ENCODE measurements at regions not wholly inside any gene's neighbourhood (a gene's known extent, or its start where the extent isn't known, plus 50 kb on each side); places are given as distances from the start of the nearest gene placed in this dataset.

DNA sequence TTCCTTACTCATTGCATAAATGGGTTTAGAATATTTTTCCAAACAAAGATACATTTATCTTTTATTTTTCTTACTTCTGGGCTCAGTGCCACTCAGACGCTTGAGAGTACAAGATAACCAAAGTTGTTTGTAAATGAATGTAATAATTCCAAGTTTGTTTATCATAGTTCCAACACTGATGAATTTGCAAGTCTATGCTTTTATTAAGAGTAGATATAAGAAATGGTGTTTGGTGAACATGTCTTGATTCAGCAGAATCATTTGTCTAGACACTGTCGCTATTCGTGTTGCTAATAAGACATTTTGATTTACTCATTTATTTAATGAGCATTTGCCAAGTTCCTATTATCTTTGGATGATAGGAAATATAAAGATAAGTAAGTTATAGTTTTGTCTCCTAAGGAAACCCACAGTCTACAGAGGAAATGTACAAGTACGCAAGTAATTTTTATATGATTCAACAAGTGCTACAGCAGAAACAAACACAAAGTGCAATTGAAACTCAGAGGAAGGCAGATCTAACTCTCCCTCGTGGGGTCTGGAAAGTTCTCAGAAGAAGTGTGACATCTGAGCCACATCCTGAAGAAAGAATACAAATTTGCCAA lies 132.8 kb upstream of the FSCB start:
- no TSS peak for BruUV-seq (replicated peaks)
- Histone ChIP-seq H2AFZ (ENCODE audit: low read length) (no peak overlapping the region), H3K9me3 (ENCODE audit: low read length) (no peaks in the 10 kb centered on the region), H3K36me3 (ENCODE audit: insufficient read depth, low read length) (no peaks in the 10 kb centered on the region), H3K9me2 (ENCODE audit: insufficient read depth, low read length) (no peaks in the 10 kb centered on the region), H3K27ac (ENCODE audit: low read depth, low read length, poor library complexity, severe bottlenecking) (no peak overlapping the region), H3K4me2 (ENCODE audit: low read length) (no peak overlapping the region), H3K4me1 (ENCODE audit: insufficient read depth, low read length, poor library complexity, severe bottlenecking) (no peaks in the 10 kb centered on the region), H3K4me3 (ENCODE audit: low read depth, low read length, poor library complexity, severe bottlenecking) (no peak overlapping the region), H4K20me1 (ENCODE audit: insufficient read depth, low read length) (no peaks in the 10 kb centered on the region), H3K79me2 (ENCODE audit: insufficient read depth, low read depth, low read length) (no peaks in the 10 kb centered on the region)
- TF ChIP-seq EZH2phosphoT487 (IDR thresholded peaks at IDR 0.05; ENCODE audit: borderline replicate concordance, low read depth, low read length) = no peak
- TF ChIP-seq, protein P1, sequence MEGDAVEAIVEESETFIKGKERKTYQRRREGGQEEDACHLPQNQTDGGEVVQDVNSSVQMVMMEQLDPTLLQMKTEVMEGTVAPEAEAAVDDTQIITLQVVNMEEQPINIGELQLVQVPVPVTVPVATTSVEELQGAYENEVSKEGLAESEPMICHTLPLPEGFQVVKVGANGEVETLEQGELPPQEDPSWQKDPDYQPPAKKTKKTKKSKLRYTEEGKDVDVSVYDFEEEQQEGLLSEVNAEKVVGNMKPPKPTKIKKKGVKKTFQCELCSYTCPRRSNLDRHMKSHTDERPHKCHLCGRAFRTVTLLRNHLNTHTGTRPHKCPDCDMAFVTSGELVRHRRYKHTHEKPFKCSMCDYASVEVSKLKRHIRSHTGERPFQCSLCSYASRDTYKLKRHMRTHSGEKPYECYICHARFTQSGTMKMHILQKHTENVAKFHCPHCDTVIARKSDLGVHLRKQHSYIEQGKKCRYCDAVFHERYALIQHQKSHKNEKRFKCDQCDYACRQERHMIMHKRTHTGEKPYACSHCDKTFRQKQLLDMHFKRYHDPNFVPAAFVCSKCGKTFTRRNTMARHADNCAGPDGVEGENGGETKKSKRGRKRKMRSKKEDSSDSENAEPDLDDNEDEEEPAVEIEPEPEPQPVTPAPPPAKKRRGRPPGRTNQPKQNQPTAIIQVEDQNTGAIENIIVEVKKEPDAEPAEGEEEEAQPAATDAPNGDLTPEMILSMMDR (conservative IDR thresholded peaks at IDR 0.05; ENCODE audit: low read length) = no peak
- CTCF ChIA-PET (ENCODE audit: unreplicated experiment) = no interaction called here
- intact Hi-C loops (cut with micrococcal nuclease; ENCODE audit: unreplicated experiment) = no loop called here
- POLR2A ChIA-PET = interaction anchor here (1.1 kb wide), 1 partner anchor 9 kb away, joined by 3 read pairs; no protein-coding TSS in a partner anchor
- no peak for DNase-seq (ENCODE audit: low spot score)

DNA sequence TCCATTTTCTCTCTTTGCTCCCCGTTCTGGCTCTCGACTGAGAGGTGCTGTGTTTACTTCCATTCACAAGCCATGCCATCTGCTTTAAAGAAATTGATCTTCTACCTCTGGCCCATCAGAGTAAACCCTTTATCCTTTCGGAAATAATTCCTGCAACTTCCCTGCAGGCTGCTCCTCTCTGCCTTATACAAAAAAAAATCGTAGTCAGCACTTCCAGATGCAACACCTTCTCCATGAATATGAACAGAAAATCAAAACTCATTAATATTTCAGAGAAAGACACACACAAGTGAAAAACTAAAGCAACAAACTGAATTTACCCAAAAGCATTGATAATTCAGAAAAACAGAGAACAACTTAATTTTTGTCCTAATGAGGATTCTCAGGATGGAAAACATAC lies 127.6 kb upstream of the FSCB start:
- DNase-seq (ENCODE audit: low spot score) = no peak
- H3K79me2 ChIP-seq (ENCODE audit: insufficient read depth, low read depth, low read length) = no peaks in the 10 kb centered on the region
- H3K9me3 ChIP-seq (ENCODE audit: low read length) = no peaks in the 10 kb centered on the region
- no peak overlapping the region for H3K27ac ChIP-seq (ENCODE audit: low read depth, low read length, poor library complexity, severe bottlenecking)
- no peak overlapping the region for H2AFZ ChIP-seq (ENCODE audit: low read length)
- intact Hi-C loops (cut with micrococcal nuclease; ENCODE audit: unreplicated experiment) = no loop called here
- H3K4me3 ChIP-seq (ENCODE audit: low read depth, low read length, poor library complexity, severe bottlenecking) = no peak overlapping the region
- no TSS peak for BruUV-seq (replicated peaks)
- H3K4me1 ChIP-seq (ENCODE audit: insufficient read depth, low read length, poor library complexity, severe bottlenecking) = no peaks in the 10 kb centered on the region
- CTCF ChIA-PET (ENCODE audit: unreplicated experiment) = no interaction called here
- POLR2A ChIA-PET = interaction anchor here (0.7 to 1.3 kb wide), 2 partner anchors 19 to 649 kb away, joined by 3 to 4 read pairs; no protein-coding TSS in a partner anchor
- no peaks in the 10 kb centered on the region for H3K9me2 ChIP-seq (ENCODE audit: insufficient read depth, low read length)
- no peaks in the 10 kb centered on the region for H4K20me1 ChIP-seq (ENCODE audit: insufficient read depth, low read length)
- TF ChIP-seq EZH2phosphoT487 (IDR thresholded peaks at IDR 0.05; ENCODE audit: borderline replicate concordance, low read depth, low read length) = no peak
- TF ChIP-seq, protein P1 (conservative IDR thresholded peaks at IDR 0.05; ENCODE audit: low read length) = no peak
- no peaks in the 10 kb centered on the region for H3K36me3 ChIP-seq (ENCODE audit: insufficient read depth, low read length)
- no peak overlapping the region for H3K4me2 ChIP-seq (ENCODE audit: low read length)

DNA sequence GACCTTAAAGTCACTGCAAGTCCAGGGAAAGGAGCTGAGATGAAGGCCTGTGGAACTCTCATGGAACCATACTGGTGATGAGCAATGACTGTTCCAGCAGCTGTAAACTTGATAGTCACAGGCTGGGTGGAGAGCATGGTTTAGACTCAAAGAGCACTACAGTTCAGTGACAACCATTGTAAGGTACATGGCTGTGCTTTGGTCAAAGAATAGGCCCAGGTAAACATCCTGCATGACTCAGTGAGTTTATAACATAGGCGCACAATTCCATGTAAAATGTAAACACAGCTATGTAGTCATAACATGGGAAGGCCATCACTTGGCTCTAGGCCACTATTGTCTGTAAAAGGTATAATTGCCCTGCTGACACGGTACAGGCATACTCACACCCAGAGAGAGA lies 119.3 kb upstream of the FSCB start:
- no peak for DNase-seq (ENCODE audit: low spot score)
- Histone ChIP-seq H3K4me3 (ENCODE audit: low read depth, low read length, poor library complexity, severe bottlenecking) (no peak overlapping the region), H3K9me2 (ENCODE audit: insufficient read depth, low read length) (no peaks in the 10 kb centered on the region), H3K4me1 (ENCODE audit: insufficient read depth, low read length, poor library complexity, severe bottlenecking) (no peaks in the 10 kb centered on the region), H3K9me3 (ENCODE audit: low read length) (no peaks in the 10 kb centered on the region), H3K4me2 (ENCODE audit: low read length) (no peak overlapping the region), H2AFZ (ENCODE audit: low read length) (no peak overlapping the region), H3K36me3 (ENCODE audit: insufficient read depth, low read length) (no peaks in the 10 kb centered on the region), H3K27ac (ENCODE audit: low read depth, low read length, poor library complexity, severe bottlenecking) (no peak overlapping the region), H3K79me2 (ENCODE audit: insufficient read depth, low read depth, low read length) (no peaks in the 10 kb centered on the region), H4K20me1 (ENCODE audit: insufficient read depth, low read length) (no peaks in the 10 kb centered on the region)
- ChIA-PET CTCF (ENCODE audit: unreplicated experiment) (no interaction called here), POLR2A (interaction anchor here (0.7 kb wide), 1 partner anchor 1759 kb away, joined by 3 read pairs; no protein-coding TSS in a partner anchor)
- no peak for TF ChIP-seq EZH2phosphoT487 (IDR thresholded peaks at IDR 0.05; ENCODE audit: borderline replicate concordance, low read depth, low read length)
- TF ChIP-seq, protein P1 (conservative IDR thresholded peaks at IDR 0.05; ENCODE audit: low read length) = no peak
- no TSS peak for BruUV-seq (replicated peaks)
- intact Hi-C loops (cut with micrococcal nuclease; ENCODE audit: unreplicated experiment) = no loop called here

Data from OCI-LY7 (cell line).